HG03039 (cell line): ENCODE measurements at regions not wholly inside any gene's neighbourhood (a gene's known extent, or its start where the extent isn't known, plus 50 kb on each side); places are given as distances from the start of the nearest gene placed in this dataset.

Experiments used
- ATAC-seq: cut with Tn5 transposase; IDR thresholded peaks from one replicate; pipeline ENCODE4 v1.9.1; 2021; ENCODE audit warnings: mild to moderate bottlenecking, moderate library complexity; ENCODE audit not compliant: unreplicated experiment

- ATAC-seq = no peak
These were observed 445.7 kb upstream of the FANCL start for GRCh38 chr2:58686776-58687175.

GRCh38 chr2:58680755-58681310 is 439.7 kb upstream of the FANCL start:
- no peak for ATAC-seq

- no peak for ATAC-seq
These were observed 436.6 kb upstream of the FANCL start for GRCh38 chr2:58677748-58678147.

GRCh38 chr2:58671675-58672074 is 430.6 kb upstream of the FANCL start:
- ATAC-seq = no peak

GRCh38 chr2:58669998-58670397 is 428.9 kb upstream of the FANCL start:
- ATAC-seq = no peak

- ATAC-seq = no peak
These were observed 426.1 kb upstream of the FANCL start for GRCh38 chr2:58667137-58667774.

- no peak for ATAC-seq
These were observed 425.3 kb upstream of the FANCL start for GRCh38 chr2:58666323-58666970.

- no peak for ATAC-seq
These were observed 424.0 kb upstream of the FANCL start for GRCh38 chr2:58665154-58665553.

- ATAC-seq = no peak
These were observed 423.5 kb upstream of the FANCL start for GRCh38 chr2:58664523-58665151.

- no peak for ATAC-seq
These were observed 418.9 kb upstream of the FANCL start for GRCh38 chr2:58660046-58660445.

- ATAC-seq = no peak
These were observed 414.0 kb upstream of the FANCL start for GRCh38 chr2:58655152-58655551.

GRCh38 chr2:58651930-58652329 is 410.8 kb upstream of the FANCL start:
- ATAC-seq = no peak

- no peak for ATAC-seq
These were observed 409.7 kb upstream of the FANCL start for GRCh38 chr2:58650781-58651180.

- ATAC-seq = no peak
These were observed 408.6 kb upstream of the FANCL start for GRCh38 chr2:58649756-58650155.

GRCh38 chr2:58645017-58645416 is 403.9 kb upstream of the FANCL start:
- ATAC-seq = no peak

GRCh38 chr2:58644451-58644850 is 403.3 kb upstream of the FANCL start:
- no peak for ATAC-seq

- no peak for ATAC-seq
These were observed 399.9 kb upstream of the FANCL start for GRCh38 chr2:58641001-58641400.

GRCh38 chr2:58640042-58640441 is 398.9 kb upstream of the FANCL start:
- ATAC-seq = no peak

GRCh38 chr2:58638256-58638805 is 397.2 kb upstream of the FANCL start:
- ATAC-seq = no peak

GRCh38 chr2:58636872-58637271 is 395.7 kb upstream of the FANCL start:
- no peak for ATAC-seq

GRCh38 chr2:58635801-58636375 is 394.8 kb upstream of the FANCL start:
- no peak for ATAC-seq
